Stimulated activated memory B cell treated with anti-CD40 and anti-IgM and Interleukin-4, amounts not matched to agents 10 μg/mL and 1 μg/mL and 100 μg/mL, for 72 hours (primary cell): ENCODE measurements at regions not wholly inside any gene's neighbourhood (a gene's known extent, or its start where the extent isn't known, plus 50 kb on each side); places are given as distances from the start of the nearest gene placed in this dataset.

ENCODE experiments used
- ATAC-seq: fragments of 150-1000 bp; cut with Tn5 transposase; 2 replicates; pipeline ENCODE4 v1.10.0; 2021
- H3K27ac Mint-ChIP-seq: one replicate; pipeline ENCODE4 v1.8.0; 2022; ENCODE audit warnings: mild to moderate bottlenecking, mixed read lengths
- H3K27me3 Mint-ChIP-seq: one replicate; pipeline ENCODE4 v1.8.0; 2022; ENCODE audit warnings: mixed read lengths
- H3K36me3 Mint-ChIP-seq: one replicate; pipeline ENCODE4 v1.8.0; 2022; ENCODE audit warnings: mixed read lengths
- H3K4me1 Mint-ChIP-seq: one replicate; pipeline ENCODE4 v1.8.0; 2022; ENCODE audit warnings: mixed read lengths
- H3K4me3 Mint-ChIP-seq: one replicate; pipeline ENCODE4 v1.8.0; 2022; ENCODE audit warnings: mild to moderate bottlenecking, moderate library complexity, mixed read lengths
- H3K9me3 Mint-ChIP-seq: one replicate; pipeline ENCODE4 v1.8.0; 2022; ENCODE audit warnings: mixed read lengths

DNA sequence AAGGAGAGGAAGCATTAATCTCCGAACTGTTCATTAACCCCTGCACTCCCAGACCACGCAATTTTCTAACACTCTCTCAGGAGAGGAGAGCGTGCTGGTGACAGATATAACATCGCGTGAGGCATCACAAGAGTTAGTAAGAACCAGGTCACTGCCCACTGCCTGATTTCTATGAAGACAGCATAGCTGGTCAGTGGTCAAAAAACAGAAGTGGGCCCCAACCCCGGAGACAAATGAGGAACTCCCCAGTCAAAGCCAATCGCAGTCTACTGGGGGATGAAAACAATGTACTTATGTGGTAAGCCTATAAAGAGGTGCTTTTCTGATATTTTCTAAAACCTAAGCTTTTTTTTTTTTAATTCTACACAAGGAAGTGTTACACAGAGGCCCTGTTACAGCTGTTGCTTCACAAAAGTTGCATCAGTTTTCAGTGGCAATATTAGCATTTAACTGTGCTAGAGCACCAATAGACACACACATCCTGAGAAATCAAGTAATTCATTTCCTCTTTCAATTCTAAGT, 231.8 kb upstream of the IRF2BP2 start:
- ATAC-seq, result peak; percentile 73
- Mint-ChIP-seq H3K27me3 (no peaks in the 10 kb centered on the region), H3K9me3 (no peaks in the 10 kb centered on the region), H3K36me3 (no peaks in the 10 kb centered on the region), H3K4me1 (peaks cover 62% of the 10 kb centered on the region), H3K4me3 (no peak overlapping the region), H3K27ac (peak overlapping the region; percentile 90)

DNA sequence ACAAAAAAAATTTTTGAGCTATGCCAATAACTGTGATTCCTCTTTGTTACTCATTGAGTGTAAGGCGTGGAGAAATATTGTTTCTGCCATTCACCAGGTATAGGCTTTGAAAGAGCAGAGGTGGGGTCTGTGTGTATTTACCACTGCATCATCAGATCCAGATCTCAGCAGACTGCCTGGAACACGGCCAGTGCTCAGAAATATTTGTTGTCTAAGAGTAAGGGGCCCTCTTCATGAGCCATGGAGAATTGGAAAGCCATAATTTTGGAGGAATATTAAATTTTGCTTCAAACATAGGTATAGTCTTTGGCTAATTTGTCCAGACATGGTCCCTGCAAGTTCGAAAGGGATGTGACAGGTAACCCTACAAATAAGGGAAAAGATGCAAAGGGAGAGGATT, 231.3 kb upstream of the IRF2BP2 start:
- H3K27me3 Mint-ChIP-seq, result no peaks in the 10 kb centered on the region
- no peaks in the 10 kb centered on the region for H3K9me3 Mint-ChIP-seq
- H3K4me1 Mint-ChIP-seq, result peaks cover 65% of the 10 kb centered on the region
- peak overlapping the region; percentile 90 for H3K27ac Mint-ChIP-seq
- H3K36me3 Mint-ChIP-seq, result no peaks in the 10 kb centered on the region
- ATAC-seq, result no peak
- no peak overlapping the region for H3K4me3 Mint-ChIP-seq

DNA sequence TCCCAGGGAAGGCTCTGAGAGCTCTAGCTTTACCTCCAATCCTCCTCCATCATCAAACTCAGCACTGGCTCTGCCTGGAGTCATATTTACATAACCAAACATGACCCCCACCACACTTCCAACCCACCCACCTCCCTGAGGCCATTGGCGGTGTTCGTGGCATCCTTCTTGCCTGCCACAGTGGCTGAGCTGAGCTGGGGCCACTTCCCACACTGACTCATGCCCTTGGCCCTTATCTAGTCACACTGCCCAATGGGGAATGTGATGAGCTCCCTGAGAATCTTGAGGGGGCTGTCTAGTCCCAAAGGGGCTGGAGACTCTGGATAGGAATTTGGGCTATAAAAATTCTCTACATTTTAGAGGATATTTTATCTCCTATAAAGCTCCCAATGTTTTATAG, 230.9 kb upstream of the IRF2BP2 start:
- Mint-ChIP-seq H3K36me3 (no peaks in the 10 kb centered on the region), H3K4me3 (no peak overlapping the region), H3K27me3 (no peaks in the 10 kb centered on the region), H3K27ac (peak overlapping the region; percentile 90), H3K4me1 (peaks cover 64% of the 10 kb centered on the region), H3K9me3 (no peaks in the 10 kb centered on the region)
- no peak for ATAC-seq

DNA sequence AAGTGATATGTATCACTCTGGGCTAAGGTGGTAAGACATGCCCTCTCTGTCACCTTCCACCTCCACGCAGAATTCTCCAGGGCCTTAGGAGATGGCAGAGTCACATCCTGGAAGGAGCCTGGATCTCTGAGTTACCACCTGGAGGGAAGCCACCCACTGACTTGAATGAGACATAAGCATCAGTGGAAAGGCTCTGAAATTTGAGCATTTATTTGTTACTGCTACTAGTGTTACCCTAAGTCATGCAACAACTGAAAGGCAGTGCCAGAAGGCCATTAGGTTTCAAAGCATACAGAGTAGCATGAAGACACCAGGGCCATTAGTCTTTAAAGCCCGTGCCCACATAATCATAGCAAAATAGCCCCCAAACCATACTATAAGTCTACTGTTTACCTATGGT, 230.3 kb upstream of the IRF2BP2 start:
- H3K9me3 Mint-ChIP-seq, result no peaks in the 10 kb centered on the region
- no peak for ATAC-seq
- H3K27ac Mint-ChIP-seq, result peak overlapping the region; percentile 90
- H3K4me3 Mint-ChIP-seq, result no peak overlapping the region
- H3K36me3 Mint-ChIP-seq, result no peaks in the 10 kb centered on the region
- H3K27me3 Mint-ChIP-seq, result no peaks in the 10 kb centered on the region
- H3K4me1 Mint-ChIP-seq, result peaks cover 58% of the 10 kb centered on the region

DNA sequence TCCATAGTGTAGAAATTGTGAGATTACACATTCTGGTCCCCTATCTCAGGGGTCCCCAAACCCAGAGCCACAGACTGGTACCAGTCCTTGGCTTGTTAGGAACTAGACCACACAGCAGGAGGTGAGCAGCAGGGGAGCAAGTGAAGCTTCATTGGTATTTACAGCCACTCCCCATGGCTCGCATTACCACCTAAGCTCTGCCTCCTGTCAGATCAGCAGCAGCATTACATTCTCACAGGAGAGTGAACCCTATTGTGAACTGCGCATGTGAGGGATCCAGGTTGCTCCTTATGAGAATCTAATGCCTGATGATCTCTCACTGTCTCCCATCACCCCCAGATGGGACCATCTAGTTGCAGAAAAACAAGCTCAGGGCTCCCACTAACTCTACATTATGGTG, 229.7 kb upstream of the IRF2BP2 start:
- H3K4me1 Mint-ChIP-seq, result peaks cover 52% of the 10 kb centered on the region
- no peaks in the 10 kb centered on the region for H3K36me3 Mint-ChIP-seq
- peak overlapping the region; percentile 90 for H3K27ac Mint-ChIP-seq
- H3K9me3 Mint-ChIP-seq, result no peaks in the 10 kb centered on the region
- no peaks in the 10 kb centered on the region for H3K27me3 Mint-ChIP-seq
- no peak overlapping the region for H3K4me3 Mint-ChIP-seq
- ATAC-seq, result no peak

DNA sequence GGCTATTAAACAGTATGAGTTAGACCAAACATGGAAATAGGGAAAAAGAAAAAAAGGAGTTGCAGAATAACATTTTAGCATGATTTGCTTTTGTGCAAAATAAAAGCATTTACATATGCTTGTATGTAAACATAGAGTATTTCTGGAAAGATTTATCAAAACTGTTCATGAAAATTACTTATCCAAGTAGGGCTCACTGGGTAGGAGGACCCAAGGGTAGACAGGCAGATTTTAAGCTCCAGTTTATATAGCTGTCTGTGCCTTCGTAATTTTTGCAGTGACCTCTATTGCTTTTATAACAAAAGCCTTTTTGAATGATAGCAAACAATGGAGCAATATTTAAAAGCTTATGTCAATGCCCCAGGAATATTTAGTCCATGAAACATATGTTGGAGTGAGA, 228.8 kb upstream of the IRF2BP2 start:
- no peaks in the 10 kb centered on the region for H3K36me3 Mint-ChIP-seq
- H3K9me3 Mint-ChIP-seq, result no peaks in the 10 kb centered on the region
- H3K27ac Mint-ChIP-seq, result peak overlapping the region; percentile 46
- ATAC-seq, result no peak
- peaks cover 44% of the 10 kb centered on the region for H3K4me1 Mint-ChIP-seq
- no peaks in the 10 kb centered on the region for H3K27me3 Mint-ChIP-seq
- no peak overlapping the region for H3K4me3 Mint-ChIP-seq

DNA sequence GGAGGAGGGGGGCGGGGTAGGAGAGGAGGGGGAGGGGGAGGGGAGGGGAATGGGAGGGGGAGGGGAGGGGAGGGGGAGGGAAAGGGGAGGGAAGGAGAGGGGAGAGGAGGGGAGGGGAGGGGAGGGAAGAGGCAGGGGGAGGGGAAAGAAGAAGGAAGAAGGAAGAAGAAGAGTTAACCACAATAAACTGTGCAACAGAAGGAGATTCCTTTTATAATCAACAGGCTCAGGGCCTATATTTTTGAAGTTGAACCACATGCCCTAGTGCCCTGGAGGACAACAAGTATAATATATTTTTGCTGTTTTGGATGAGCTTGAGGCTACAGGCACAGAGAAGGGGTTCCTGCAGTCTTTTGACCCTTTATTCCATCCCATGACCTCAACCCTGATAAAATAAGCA, 228.2 kb upstream of the IRF2BP2 start:
- Mint-ChIP-seq H3K27me3 (no peaks in the 10 kb centered on the region), H3K36me3 (no peaks in the 10 kb centered on the region), H3K27ac (peak overlapping the region; percentile 46), H3K9me3 (no peaks in the 10 kb centered on the region), H3K4me3 (no peak overlapping the region), H3K4me1 (peaks cover 37% of the 10 kb centered on the region)
- no peak for ATAC-seq

DNA sequence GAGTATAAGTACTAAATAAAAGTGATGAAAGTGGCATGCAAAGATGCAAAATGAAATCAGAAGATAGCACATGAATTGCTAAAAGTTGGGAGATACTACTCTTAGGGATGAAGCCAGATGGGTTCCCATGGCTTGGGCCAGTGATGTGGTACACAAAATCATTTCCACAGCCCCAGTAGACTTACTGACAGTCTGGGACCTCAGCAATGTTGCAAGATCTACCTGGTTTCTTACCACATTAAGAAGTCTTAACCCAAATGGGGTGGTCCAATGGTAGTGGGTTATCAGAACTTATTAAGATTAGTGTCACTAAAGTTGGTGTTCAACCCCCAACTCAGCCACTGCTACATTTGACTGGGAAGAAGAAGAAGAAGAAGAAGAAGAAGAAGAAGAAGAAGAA, 227.7 kb upstream of the IRF2BP2 start:
- H3K27me3 Mint-ChIP-seq, result no peaks in the 10 kb centered on the region
- no peaks in the 10 kb centered on the region for H3K36me3 Mint-ChIP-seq
- peaks cover 32% of the 10 kb centered on the region for H3K4me1 Mint-ChIP-seq
- ATAC-seq, result no peak
- H3K9me3 Mint-ChIP-seq, result no peaks in the 10 kb centered on the region
- peak overlapping the region; percentile 46 for H3K27ac Mint-ChIP-seq
- H3K4me3 Mint-ChIP-seq, result no peak overlapping the region

DNA sequence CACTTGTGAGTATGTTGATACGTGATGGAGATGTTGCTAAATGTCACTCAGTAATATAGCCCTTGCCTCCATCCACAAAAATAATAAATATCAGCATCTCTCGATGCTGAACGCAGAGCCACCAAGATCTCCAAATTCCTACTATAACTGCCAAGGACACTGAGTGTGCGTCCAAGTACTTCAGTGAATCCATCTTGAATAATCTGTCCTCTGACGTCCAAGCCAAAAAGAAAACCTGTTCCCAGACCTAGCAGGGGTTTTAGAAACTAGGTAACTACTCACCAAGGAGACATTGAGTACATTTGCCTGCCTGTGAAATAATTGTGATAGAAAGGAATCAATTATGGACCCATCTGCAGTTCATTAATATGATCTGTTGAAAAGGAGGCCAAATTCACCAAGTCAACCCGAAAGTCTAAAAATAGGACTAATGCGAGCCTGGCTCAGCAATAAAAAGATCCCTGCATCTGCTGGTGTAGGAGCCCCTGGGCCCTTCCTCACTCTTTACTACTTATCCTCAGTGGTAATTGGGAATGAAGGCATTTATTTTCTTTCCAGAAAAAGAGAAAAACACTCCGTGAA, 226.9 kb upstream of the IRF2BP2 start:
- H3K27me3 Mint-ChIP-seq, result no peaks in the 10 kb centered on the region
- no peaks in the 10 kb centered on the region for H3K36me3 Mint-ChIP-seq
- H3K27ac Mint-ChIP-seq, result peak overlapping the region; percentile 6
- peaks cover 26% of the 10 kb centered on the region for H3K4me1 Mint-ChIP-seq
- no peaks in the 10 kb centered on the region for H3K9me3 Mint-ChIP-seq
- no peak for ATAC-seq
- no peak overlapping the region for H3K4me3 Mint-ChIP-seq

DNA sequence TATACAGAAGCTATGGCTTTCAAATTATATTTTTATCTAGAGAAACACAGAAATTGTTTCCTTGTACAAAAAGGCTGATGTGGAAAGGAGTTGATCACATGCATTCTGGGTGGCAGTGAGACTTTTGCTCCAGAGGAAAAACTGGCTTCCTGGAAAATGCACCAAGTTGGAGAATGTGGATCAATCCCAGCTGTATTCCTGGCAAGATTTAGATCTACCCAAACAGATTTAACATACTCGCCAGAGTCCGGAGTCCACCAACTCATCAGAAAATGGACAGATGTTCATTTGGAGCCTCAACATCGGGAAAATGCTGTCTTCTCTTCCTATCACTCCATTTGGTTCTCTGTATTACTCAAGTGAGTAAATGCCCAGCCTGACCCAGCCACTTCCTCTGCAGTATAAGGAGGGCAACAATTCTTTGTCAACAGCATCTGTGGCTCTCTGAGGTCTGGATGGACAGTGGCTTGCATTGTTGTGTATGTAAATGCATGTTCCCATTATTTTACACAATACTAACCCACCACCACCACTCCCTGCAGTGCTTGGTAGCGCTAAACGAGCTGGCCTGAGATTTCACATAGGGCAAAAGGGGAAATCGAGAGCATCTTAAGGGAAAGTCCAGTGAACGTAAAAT, 226.2 kb upstream of the IRF2BP2 start:
- Mint-ChIP-seq H3K4me1 (peaks cover 19% of the 10 kb centered on the region), H3K27me3 (no peaks in the 10 kb centered on the region), H3K27ac (peak overlapping the region; percentile 6), H3K9me3 (no peaks in the 10 kb centered on the region), H3K36me3 (no peaks in the 10 kb centered on the region), H3K4me3 (no peak overlapping the region)
- no peak for ATAC-seq

DNA sequence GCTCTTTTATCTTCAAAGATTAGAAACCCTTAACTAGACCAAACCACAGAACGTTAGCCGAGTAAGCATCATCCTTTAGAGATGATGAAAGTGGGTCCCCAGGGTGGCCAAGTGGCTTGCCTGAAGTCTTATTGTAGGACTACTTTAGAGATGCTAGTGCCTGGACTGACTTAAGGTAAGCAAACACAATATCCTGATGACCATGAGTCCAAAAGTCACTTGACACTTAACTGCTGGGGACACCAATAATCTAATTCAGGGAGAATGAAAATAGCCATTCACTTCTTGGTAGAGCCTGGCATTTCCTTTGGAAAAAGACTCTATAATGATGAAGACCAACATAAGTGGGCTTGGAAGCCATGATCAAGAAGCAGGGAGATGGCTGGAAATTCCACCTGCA, 225.3 kb upstream of the IRF2BP2 start:
- no peaks in the 10 kb centered on the region for H3K27me3 Mint-ChIP-seq
- H3K36me3 Mint-ChIP-seq, result no peaks in the 10 kb centered on the region
- H3K27ac Mint-ChIP-seq, result peak overlapping the region; percentile 39
- H3K4me1 Mint-ChIP-seq, result peaks cover 18% of the 10 kb centered on the region
- H3K4me3 Mint-ChIP-seq, result no peak overlapping the region
- H3K9me3 Mint-ChIP-seq, result no peaks in the 10 kb centered on the region
- ATAC-seq, result no peak

DNA sequence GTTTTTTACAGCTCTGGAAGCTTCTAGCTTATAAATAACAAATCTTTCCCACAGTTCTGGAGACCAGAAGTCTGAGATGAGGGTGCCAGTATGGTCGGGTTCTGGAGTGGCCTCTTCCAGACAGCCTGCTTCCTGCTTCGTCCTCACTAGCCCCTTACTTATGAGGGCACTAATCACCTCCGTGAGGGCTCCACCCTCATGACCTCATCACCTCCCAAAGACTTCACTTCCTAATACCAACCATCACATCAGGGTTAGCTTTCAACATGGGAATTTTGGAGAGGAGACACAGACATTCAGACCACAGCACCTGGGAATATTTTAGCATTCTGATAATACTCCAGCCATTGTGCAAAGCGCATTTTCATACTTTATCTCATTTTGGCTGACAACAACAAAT, 223.7 kb upstream of the IRF2BP2 start:
- Mint-ChIP-seq H3K4me3 (no peak overlapping the region), H3K9me3 (no peaks in the 10 kb centered on the region), H3K36me3 (no peaks in the 10 kb centered on the region), H3K4me1 (peaks cover 17% of the 10 kb centered on the region), H3K27me3 (no peaks in the 10 kb centered on the region), H3K27ac (no peak overlapping the region)
- no peak for ATAC-seq

DNA sequence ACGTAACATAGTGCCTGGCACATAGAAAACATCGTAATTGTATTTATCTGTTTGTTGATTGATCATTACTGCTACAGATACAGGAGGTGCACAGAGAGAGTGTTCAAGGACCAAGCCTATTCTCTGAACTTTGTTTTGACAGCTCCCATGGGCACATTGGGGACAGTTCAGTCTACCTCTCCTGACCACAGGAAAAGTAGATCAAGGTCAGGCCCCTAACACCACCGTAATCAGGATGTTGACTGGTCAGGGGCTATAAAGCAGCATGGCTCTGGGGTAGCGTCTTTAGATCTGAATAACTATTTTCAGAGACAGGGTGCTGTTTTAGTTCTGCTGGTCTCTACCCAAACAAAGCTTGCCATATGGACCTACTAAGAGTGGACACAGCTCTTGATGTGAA, 223.1 kb upstream of the IRF2BP2 start:
- Mint-ChIP-seq H3K9me3 (no peaks in the 10 kb centered on the region), H3K27ac (no peak overlapping the region), H3K27me3 (no peaks in the 10 kb centered on the region), H3K4me3 (no peak overlapping the region), H3K36me3 (no peaks in the 10 kb centered on the region), H3K4me1 (peaks cover 11% of the 10 kb centered on the region)
- ATAC-seq, result no peak

DNA sequence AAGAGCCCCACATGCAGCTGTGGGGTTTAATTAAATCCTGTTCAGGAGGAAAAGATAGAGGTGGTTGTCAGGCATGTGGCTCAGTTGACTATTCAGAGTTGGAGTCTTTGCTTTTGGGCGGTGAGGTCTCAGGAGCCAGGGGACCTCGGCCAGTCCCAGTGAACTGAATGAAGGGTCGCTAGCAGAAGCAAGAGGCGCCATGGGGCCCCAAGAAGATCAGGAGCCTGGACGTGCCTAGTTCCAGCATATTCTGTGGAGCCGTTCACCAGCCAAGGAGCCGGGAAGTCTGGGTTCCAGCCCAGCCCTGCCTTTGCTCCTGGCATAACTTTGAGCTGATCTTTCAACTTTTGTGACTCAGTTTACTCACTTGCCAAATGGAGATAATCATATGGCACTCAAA, 217.7 kb upstream of the IRF2BP2 start:
- H3K9me3 Mint-ChIP-seq, result no peaks in the 10 kb centered on the region
- no peaks in the 10 kb centered on the region for H3K4me1 Mint-ChIP-seq
- H3K27me3 Mint-ChIP-seq, result no peaks in the 10 kb centered on the region
- ATAC-seq, result no peak
- no peak overlapping the region for H3K27ac Mint-ChIP-seq
- no peaks in the 10 kb centered on the region for H3K36me3 Mint-ChIP-seq
- H3K4me3 Mint-ChIP-seq, result no peak overlapping the region

DNA sequence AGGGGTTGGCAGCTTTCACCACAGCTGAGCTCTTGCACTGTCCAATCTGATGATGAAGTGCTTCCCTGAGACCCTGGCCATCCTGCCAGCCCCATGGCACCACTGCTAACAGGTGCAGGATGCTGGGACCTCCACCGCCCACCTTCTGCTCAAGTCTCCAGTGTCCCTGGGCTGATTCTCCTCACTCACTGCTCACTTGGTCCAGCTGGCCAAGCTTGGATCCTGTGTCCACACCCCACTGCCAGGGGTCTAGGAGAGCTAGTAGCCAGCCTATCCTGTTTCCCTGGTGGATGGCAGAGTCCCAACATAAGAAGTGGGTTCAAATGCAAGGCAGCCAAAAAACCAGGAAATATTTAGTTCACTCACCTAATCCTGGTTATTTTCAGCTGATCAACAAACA, 217.2 kb upstream of the IRF2BP2 start:
- H3K27ac Mint-ChIP-seq, result no peak overlapping the region
- no peaks in the 10 kb centered on the region for H3K36me3 Mint-ChIP-seq
- no peaks in the 10 kb centered on the region for H3K4me1 Mint-ChIP-seq
- no peak overlapping the region for H3K4me3 Mint-ChIP-seq
- no peaks in the 10 kb centered on the region for H3K27me3 Mint-ChIP-seq
- ATAC-seq, result no peak
- H3K9me3 Mint-ChIP-seq, result no peaks in the 10 kb centered on the region

DNA sequence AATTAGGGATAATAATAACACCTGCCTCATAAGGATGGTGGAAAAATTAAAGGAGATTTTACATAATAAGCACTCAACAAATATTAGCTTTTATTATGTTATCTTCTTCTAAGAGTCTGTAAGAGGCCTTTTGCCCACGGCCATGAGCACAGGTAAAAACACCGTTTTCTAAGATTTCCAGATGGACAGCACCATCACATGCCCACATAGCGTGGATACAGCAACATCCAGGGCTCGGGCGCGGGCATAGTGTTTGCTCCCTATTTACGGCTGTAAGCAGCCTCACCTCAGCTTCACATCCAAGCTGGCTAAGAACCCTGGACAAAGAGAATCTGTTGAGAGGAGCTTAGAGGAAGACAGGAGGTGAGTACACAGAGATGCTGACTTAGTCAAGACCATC, 216.4 kb upstream of the IRF2BP2 start:
- Mint-ChIP-seq H3K4me3 (no peak overlapping the region), H3K27ac (no peak overlapping the region)

More for the DNA sequence above, 216.4 kb upstream of the IRF2BP2 start:
- Mint-ChIP-seq H3K4me1 (no peaks in the 10 kb centered on the region), H3K9me3 (no peaks in the 10 kb centered on the region), H3K27me3 (no peaks in the 10 kb centered on the region), H3K36me3 (no peaks in the 10 kb centered on the region)
- no peak for ATAC-seq
